ENCODE measurements at regions not wholly inside any gene's neighbourhood (a gene's known extent, or its start where the extent isn't known, plus 50 kb on each side); places are given as distances from the start of the nearest gene placed in this dataset.
"Not testable (repeated sequence)": the region's sequence is repeated elsewhere in the genome, so short reads cannot be mapped to it uniquely, and the experiment has no call there.

GRCh38 chr6:27617046-27617687 lies 144.3 kb upstream of the ZNF184 start:
- no peak for DNase-seq

DNA sequence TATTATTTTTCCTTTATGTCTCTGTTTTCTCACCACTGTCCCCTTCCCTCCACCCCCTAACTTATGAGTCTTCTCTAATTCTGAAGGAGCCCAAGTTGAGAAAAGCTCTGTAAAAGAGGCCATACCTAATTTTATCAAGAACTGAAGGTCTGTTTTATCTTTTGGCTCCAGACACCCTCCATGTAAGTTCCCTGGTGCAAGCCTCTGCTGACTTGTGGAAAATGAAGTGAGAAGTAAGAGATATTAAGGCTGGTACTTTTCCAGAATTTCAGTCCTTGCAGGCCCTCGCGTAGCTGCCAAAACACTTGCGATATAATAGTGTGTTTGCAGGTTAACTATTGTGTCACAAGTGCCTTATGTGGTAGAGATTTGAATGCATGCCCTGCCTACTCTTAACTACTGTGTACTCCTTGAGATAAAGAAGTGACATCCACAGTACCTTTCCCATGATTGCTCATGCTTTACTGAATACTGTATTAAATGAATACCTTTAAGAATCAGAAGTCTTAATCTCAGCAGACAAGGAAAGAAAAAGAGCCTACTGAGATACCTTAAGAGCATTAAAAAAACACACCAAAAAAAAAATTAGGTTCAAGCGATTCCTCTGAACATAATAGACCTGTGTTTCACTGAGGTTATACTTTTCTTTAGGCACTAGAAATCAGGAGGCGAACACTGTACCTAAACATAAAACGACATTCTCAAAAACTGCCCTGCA lies 143.6 kb upstream of the ZNF184 start:
- DNase-seq = no peak

DNA sequence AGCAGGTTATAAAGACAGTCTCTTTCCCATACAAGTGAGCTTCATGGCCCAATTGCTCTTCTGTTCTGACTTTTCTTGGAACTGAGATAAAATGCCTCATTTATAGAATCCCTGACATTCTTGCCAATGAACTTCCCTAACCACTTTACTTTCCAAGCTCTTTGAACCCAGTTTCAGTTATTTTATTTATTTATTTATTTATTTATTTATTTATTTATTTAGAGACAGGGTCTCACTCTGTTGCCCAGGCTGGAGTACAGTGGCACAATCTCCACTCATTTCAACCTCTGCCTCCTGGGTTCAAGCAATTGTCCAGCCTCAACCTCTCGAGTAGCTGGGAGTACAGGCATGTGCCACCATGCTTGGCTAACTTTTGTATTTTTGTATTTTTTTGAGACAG lies 138.5 kb upstream of the ZNF184 start:
- DNase-seq = no peak

GRCh38 chr6:27608916-27609883 lies 136.3 kb upstream of the ZNF184 start:
- peak; percentile 47 for DNase-seq

- peak; percentile 16 for DNase-seq
Measured at GRCh38 chr6:27605401-27606342, 132.8 kb upstream of the ZNF184 start.

GRCh38 chr6:27604986-27605385 lies 132.1 kb upstream of the ZNF184 start:
- no peak for DNase-seq

- no peak for DNase-seq
Measured at GRCh38 chr6:27601668-27602254, 128.9 kb upstream of the ZNF184 start.

- DNase-seq = no peak
Measured at GRCh38 chr6:27599859-27600532, 127.1 kb upstream of the ZNF184 start.

- not testable (repeated sequence) for DNase-seq
Measured at GRCh38 chr6:27597031-27597567, 124.2 kb upstream of the ZNF184 start.

- DNase-seq = no peak
Measured at GRCh38 chr6:27593861-27594260, 121.0 kb upstream of the ZNF184 start.

DNA sequence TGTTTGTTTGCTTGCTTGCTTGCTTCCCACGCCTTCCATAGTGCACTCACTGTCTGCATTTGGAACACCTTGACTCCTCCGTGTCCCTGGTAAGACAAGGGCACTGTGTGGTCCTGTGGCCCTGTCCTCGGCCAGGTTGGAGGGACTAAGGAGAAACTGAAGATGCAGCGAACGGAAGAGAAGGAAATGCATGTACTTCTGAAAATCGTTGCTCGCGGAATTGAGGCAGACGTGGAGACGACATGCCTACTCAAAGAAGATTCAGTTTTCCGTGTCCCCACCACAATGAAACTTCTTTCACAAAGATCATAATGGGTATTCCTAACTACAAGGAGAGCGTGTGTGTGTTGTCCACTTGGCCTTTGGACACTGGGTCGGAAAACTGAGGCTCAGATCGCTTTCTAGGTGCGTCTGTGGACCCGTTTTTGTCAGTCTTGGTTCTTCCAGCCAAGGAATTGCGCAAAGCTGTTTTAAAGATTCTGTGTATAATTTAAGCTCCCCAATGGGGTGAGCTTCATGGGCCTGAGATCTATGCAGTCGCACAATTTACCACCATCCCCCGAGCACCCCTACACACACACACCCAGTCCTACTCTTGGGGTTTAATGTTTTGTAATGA lies 120.4 kb upstream of the ZNF184 start:
- peak; percentile 47 for DNase-seq

DNA sequence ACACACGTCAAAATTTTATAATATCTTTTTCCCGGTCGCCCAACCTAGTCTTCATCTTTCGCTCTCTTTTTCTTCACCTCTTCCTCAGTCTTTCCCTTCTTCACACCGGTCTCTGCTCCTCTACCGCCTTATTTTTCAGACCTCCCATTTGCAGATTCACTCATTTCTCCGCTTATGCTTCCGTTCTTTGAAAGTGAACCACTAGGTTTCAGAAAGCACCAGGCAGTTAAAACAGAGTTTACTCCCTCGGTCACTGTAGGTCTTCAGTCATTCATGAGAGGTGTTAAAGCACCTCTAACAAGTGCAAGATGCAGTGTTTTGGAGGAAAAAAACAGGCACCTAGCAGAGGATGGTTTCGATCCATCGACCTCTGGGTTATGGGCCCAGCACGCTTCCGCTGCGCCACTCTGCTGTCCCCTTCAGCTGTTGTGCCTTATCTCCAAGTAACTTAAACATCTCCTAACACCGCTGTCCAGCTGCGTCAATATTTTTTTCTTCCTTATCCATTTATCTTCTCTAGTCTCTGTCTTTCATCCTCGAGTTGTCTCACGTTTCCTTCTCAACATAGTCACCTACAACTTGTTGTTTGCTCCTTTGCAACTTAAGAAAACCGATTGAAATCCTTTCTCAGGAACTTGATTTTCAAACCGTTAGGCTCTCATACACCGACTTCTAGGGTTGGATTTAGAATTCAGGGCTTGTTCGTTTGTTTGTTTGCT lies 119.7 kb upstream of the ZNF184 start:
- peak; percentile 74 for DNase-seq

GRCh38 chr6:27591699-27592480 lies 119.0 kb upstream of the ZNF184 start:
- DNase-seq = peak; percentile 40

GRCh38 chr6:27585316-27585715 lies 112.4 kb upstream of the ZNF184 start:
- DNase-seq = not testable (repeated sequence)

DNA sequence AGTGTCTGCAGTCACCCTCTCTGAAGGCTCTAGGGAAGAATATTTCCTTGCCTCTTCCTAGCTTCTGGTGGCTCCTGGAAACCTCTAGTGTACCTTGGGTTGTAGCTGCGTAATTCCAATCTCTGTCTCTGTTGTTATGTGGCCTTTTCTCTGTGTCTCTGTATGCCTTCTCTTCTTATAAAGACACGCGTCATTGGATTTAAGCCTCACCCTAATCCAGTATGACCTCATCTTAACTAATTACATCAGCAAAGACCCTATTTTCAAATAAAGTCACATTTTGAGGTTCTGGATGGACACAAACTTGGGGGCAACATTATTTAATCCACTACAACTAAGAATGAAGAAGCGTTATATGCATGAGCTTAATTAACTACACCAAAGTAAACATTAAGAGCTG lies 111.4 kb upstream of the ZNF184 start:
- no peak for DNase-seq

- DNase-seq = peak; percentile 62
Measured at GRCh38 chr6:27582928-27583725, 110.2 kb upstream of the ZNF184 start.

DNA sequence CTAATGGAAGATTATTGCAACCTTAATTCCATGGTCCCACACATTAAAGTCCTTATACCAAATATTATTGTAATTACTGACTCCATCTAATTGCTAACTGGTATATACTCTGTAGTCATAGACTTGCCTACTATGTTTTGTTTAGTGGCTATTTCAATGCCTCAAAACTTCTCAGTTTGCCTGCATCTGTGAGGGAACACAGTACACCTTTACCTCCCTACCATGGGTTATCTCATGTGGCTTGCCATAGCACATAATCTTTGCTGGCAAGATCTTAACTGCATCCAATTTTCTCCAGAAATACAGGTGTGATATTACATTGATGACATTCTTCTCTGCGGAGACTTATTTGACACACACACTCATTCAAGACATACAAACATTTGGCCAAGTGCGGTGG lies 107.1 kb upstream of the ZNF184 start:
- DNase-seq = no peak

GRCh38 chr6:27577922-27578321 lies 105.0 kb upstream of the ZNF184 start:
- DNase-seq = no peak

Measured in DMS53 (cell line).